ENCODE measurements at regions not wholly inside any gene's neighbourhood (a gene's known extent, or its start where the extent isn't known, plus 50 kb on each side); places are given as distances from the start of the nearest gene placed in this dataset.
A peak's percentile ranks its signal among the peaks of the same experiment; 100 is the strongest.

GRCh38 chr12:41769810-41770209 lies 374.9 kb downstream of the GXYLT1 start:
- Histone ChIP-seq H3K27me3 (replicated peaks in 1 of 2; ENCODE audit: control insufficient read depth in 2 of 2, insufficient read depth in 2 of 2, low read length in 1 of 2) (no peaks in the 10 kb centered on the region), H2AFZ (ENCODE audit: control insufficient read depth, low read depth, low read length) (no peak overlapping the region), H3K9me3 (replicated peaks; ENCODE audit: control insufficient read depth, insufficient read depth, low read length) (no peaks in the 10 kb centered on the region), H3K79me2 (ENCODE audit: control insufficient read depth, insufficient read depth, low read length) (no peaks in the 10 kb centered on the region), H3K4me1 (ENCODE audit: control insufficient read depth, insufficient read depth, low read length) (no peaks in the 10 kb centered on the region; the same call in 1 of the 2 replicates), H3K9ac (ENCODE audit: control insufficient read depth, insufficient read depth, low read length) (no peak overlapping the region), H3K27ac (ENCODE audit: control insufficient read depth, insufficient read depth) (no peak overlapping the region), H3K4me2 (ENCODE audit: control insufficient read depth, insufficient read depth) (no peak overlapping the region), H4K20me1 (ENCODE audit: control insufficient read depth, insufficient read depth) (no peaks in the 10 kb centered on the region), H3K36me3 (ENCODE audit: control insufficient read depth in 2 of 2, insufficient read depth in 2 of 2, low read length in 1 of 2) (no peaks in the 10 kb centered on the region), H3K4me3 (no peak overlapping the region)
- 0% methylated on average over 1 of the region's 1 CpG for WGBS (ENCODE audit: insufficient coverage, insufficient replicate concordance, low lambda C conversion rate, missing lambda C conversion rate)
- POLR2A ChIA-PET = no interaction called here
- no peak for DNase-seq (ENCODE audit: low read depth, low spot score)
- SMC1A ChIA-PET (ENCODE audit: uncharacterized antibody, unreplicated experiment) = interaction anchor here (1.9 kb wide), 1 partner anchor 12 kb away, joined by 4 read pairs; no protein-coding TSS in a partner anchor
- TF ChIP-seq JUNB (IDR thresholded peaks at IDR 0.05) = peak; percentile 32; the same call in 1 of the 2 replicates
- TF ChIP-seq MAX (IDR thresholded peaks at IDR 0.05; ENCODE audit: low read depth, low read length) = no peak
- RAD21 ChIA-PET (ENCODE audit: unreplicated experiment) = no interaction called here
- in situ Hi-C loops (cut with MboI) (no loop called here), intact Hi-C loops (cut with micrococcal nuclease; ENCODE audit: unreplicated experiment) (no loop called here)
- CTCF ChIA-PET = no interaction called here
- BruUV-seq (replicated peaks) = no TSS peak
- FAIRE-seq = no peak
- peak; percentile 40 for ATAC-seq

GRCh38 chr12:41768456-41768855 lies 376.2 kb downstream of the GXYLT1 start:
- no peaks in the 10 kb centered on the region for H3K36me3 ChIP-seq (ENCODE audit: control insufficient read depth in 2 of 2, insufficient read depth in 2 of 2, low read length in 1 of 2)
- ChIA-PET RAD21 (ENCODE audit: unreplicated experiment) (no interaction called here), POLR2A (no interaction called here), SMC1A (ENCODE audit: uncharacterized antibody, unreplicated experiment) (no interaction called here), CTCF (no interaction called here)
- H3K4me2 ChIP-seq (ENCODE audit: control insufficient read depth, insufficient read depth) = no peak overlapping the region
- no peak overlapping the region for H3K9ac ChIP-seq (ENCODE audit: control insufficient read depth, insufficient read depth, low read length)
- DNase-seq (ENCODE audit: low read depth, low spot score) (no peak), ATAC-seq (no peak), FAIRE-seq (no peak)
- no peak for TF ChIP-seq ZNF687 (IDR thresholded peaks at IDR 0.05)
- H2AFZ ChIP-seq (ENCODE audit: control insufficient read depth, low read depth, low read length) = no peak overlapping the region
- H3K9me3 ChIP-seq (replicated peaks; ENCODE audit: control insufficient read depth, insufficient read depth, low read length) = no peaks in the 10 kb centered on the region
- intact Hi-C loops (cut with micrococcal nuclease; ENCODE audit: unreplicated experiment) = no loop called here
- 47% methylated on average over 7 of the region's 7 CpGs for WGBS (ENCODE audit: insufficient coverage, insufficient replicate concordance, low lambda C conversion rate, missing lambda C conversion rate)
- no peaks in the 10 kb centered on the region; the same call in 1 of the 2 replicates for H3K4me1 ChIP-seq (ENCODE audit: control insufficient read depth, insufficient read depth, low read length)
- no peaks in the 10 kb centered on the region for H4K20me1 ChIP-seq (ENCODE audit: control insufficient read depth, insufficient read depth)
- H3K79me2 ChIP-seq (ENCODE audit: control insufficient read depth, insufficient read depth, low read length) = no peaks in the 10 kb centered on the region
- in situ Hi-C loops (cut with MboI) = no loop called here
- no peak overlapping the region for H3K27ac ChIP-seq (ENCODE audit: control insufficient read depth, insufficient read depth)
- no peak overlapping the region for H3K4me3 ChIP-seq
- H3K27me3 ChIP-seq (replicated peaks in 1 of 2; ENCODE audit: control insufficient read depth in 2 of 2, insufficient read depth in 2 of 2, low read length in 1 of 2) = no peaks in the 10 kb centered on the region
- no TSS peak for BruUV-seq (replicated peaks)

Measured in GM12878 (cell line).